Epithelial cell of proximal tubule (primary cell): ENCODE measurements at regions not wholly inside any gene's neighbourhood (a gene's known extent, or its start where the extent isn't known, plus 50 kb on each side); places are given as distances from the start of the nearest gene placed in this dataset.

Source experiments
- DNase-seq: peaks from one replicate; pipeline ENCODE4 v3.0.0-alpha.2; 2011; ENCODE audit warnings: low read depth
- H3K4me3 ChIP-seq: 2 replicates; pipeline ENCODE4 v1.5.1; 2011; ENCODE audit warnings: low read depth, mild to moderate bottlenecking, low read length
- CTCF ChIP-seq: conservative IDR thresholded peaks from 2 replicates; pipeline ENCODE4 v1.5.1; 2012; ENCODE audit warnings: low read depth, mild to moderate bottlenecking, low read length

GRCh38 chr6:104413767-104414166 lies 446.0 kb downstream of the HACE1 start:
- no peak overlapping the region for H3K4me3 ChIP-seq
- TF ChIP-seq CTCF: no peak
- no peak for DNase-seq

GRCh38 chr6:104411302-104411701 lies 448.4 kb downstream of the HACE1 start:
- no peak overlapping the region for H3K4me3 ChIP-seq
- DNase-seq: no peak
- no peak for TF ChIP-seq CTCF

GRCh38 chr6:104409913-104410312 lies 449.8 kb downstream of the HACE1 start:
- no peak for DNase-seq
- no peak for TF ChIP-seq CTCF
- H3K4me3 ChIP-seq: no peak overlapping the region

- DNase-seq: no peak
- no peak for TF ChIP-seq CTCF
- H3K4me3 ChIP-seq: no peak overlapping the region
Measured at GRCh38 chr6:104407957-104408356, 451.8 kb downstream of the HACE1 start.

GRCh38 chr6:104404377-104404776 lies 455.3 kb downstream of the HACE1 start:
- no peak overlapping the region for H3K4me3 ChIP-seq
- no peak for TF ChIP-seq CTCF
- no peak for DNase-seq

GRCh38 chr6:104402572-104402971 lies 457.1 kb downstream of the HACE1 start:
- TF ChIP-seq CTCF: no peak
- no peak for DNase-seq
- H3K4me3 ChIP-seq: no peak overlapping the region

GRCh38 chr6:104401926-104402325 lies 457.8 kb downstream of the HACE1 start:
- TF ChIP-seq CTCF: no peak
- no peak for DNase-seq
- H3K4me3 ChIP-seq: no peak overlapping the region
